H1 (cell line): ENCODE measurements at regions not wholly inside any gene's neighbourhood (a gene's known extent, or its start where the extent isn't known, plus 50 kb on each side); places are given as distances from the start of the nearest gene placed in this dataset.

Experiments
- CTCF ChIA-PET: fragments of 300-600 bp; sonication (Branson Sonifier 250); formaldehyde crosslinking; loops from one replicate; lab custom pipeline; 2021; ENCODE audit not compliant: partially characterized antibody; lab: Charles Lee
- POLR2A ChIA-PET: fragments of 300-600 bp; sonication (Branson Sonifier 250); formaldehyde crosslinking; loops from one replicate; lab custom pipeline; 2021; ENCODE audit warnings: inconsistent platforms; ENCODE audit not compliant: partially characterized antibody; lab: Charles Lee
- DNase-seq, 2 experiments: peaks; one replicate each; pipeline versions ENCODE4 v3.0.0 to v3.0.0-alpha.2; 2010 to 2022; ENCODE audit warnings: low spot score in 2 of 2, low read depth in 1 of 2, mixed read lengths in 1 of 2
- FAIRE-seq: peaks from 2 replicates; lab custom pipeline; 2011; peaks lifted over from hg19 to GRCh38; lab: Jason Lieb, UNC
- H2AFZ ChIP-seq: 2 replicates; pipeline ENCODE4 v1.8.1; 2012; ENCODE audit warnings: low read length, inconsistent platforms
- H2AK5ac ChIP-seq: 2 replicates; pipeline ENCODE4 v1.6.1; 2013; ENCODE audit warnings: low read depth, low read length
- H2BK120ac ChIP-seq: replicated peaks from 2 replicates; pipeline ENCODE3; 2013; ENCODE audit warnings: low read depth, low read length, inconsistent platforms
- H2BK12ac ChIP-seq: 2 replicates; pipeline ENCODE4 v1.6.1; 2013; ENCODE audit warnings: low read depth, low read length
- H2BK15ac ChIP-seq: 2 replicates; pipeline ENCODE4 v1.6.1; 2013; ENCODE audit warnings: low read length
- H2BK20ac ChIP-seq: 2 replicates; pipeline ENCODE4 v1.6.1; 2013; ENCODE audit warnings: low read length
- H2BK5ac ChIP-seq: 2 replicates; pipeline ENCODE4 v1.6.1; 2013; ENCODE audit warnings: low read depth, low read length
- H3K14ac ChIP-seq: 2 replicates; pipeline ENCODE4 v1.6.1; 2013; ENCODE audit warnings: inconsistent platforms; ENCODE audit not compliant: insufficient read length
- H3K18ac ChIP-seq: 2 replicates; pipeline ENCODE4 v1.6.1; 2013; ENCODE audit warnings: low read length; ENCODE audit errors: extremely low read depth
- H3K23ac ChIP-seq: 2 replicates; pipeline ENCODE4 v1.6.1; 2013; ENCODE audit warnings: inconsistent platforms; ENCODE audit not compliant: insufficient read length
- H3K23me2 ChIP-seq: 2 replicates; pipeline ENCODE4 v1.6.1; 2013; ENCODE audit warnings: low read depth, low read length
- H3K27ac ChIP-seq: 2 replicates; pipeline ENCODE4 v1.6.1; 2011; ENCODE audit warnings: low read depth, low read length, inconsistent platforms
- H3K27me3 ChIP-seq, 4 experiments: replicated peaks in 1 of 4; 1 replicate in 1 of 4; 2 replicates in 3 of 4; pipeline versions ENCODE4 v1.6.1 to v1.8.1; 2011 to 2013; ENCODE audit warnings: low read length in 3 of 4, mild to moderate bottlenecking in 3 of 4, inconsistent platforms in 2 of 4, mixed read lengths in 2 of 4, moderate library complexity in 1 of 4; ENCODE audit not compliant: control insufficient read depth in 3 of 4, insufficient read depth in 3 of 4; ENCODE audit errors: extremely low read depth in 1 of 4
- H3K36me3 ChIP-seq, 4 experiments: 2 replicates each; pipeline versions ENCODE4 v1.6.1 to v1.8.1; 2011 to 2013; ENCODE audit warnings: mild to moderate bottlenecking in 4 of 4, low read length in 3 of 4, moderate library complexity in 2 of 4, control low read depth in 1 of 4, inconsistent platforms in 1 of 4; ENCODE audit not compliant: insufficient read depth in 4 of 4, control insufficient read depth in 2 of 4
- H3K4ac ChIP-seq: replicated peaks from 2 replicates; pipeline ENCODE3; 2013; ENCODE audit warnings: low read length, low read depth, mixed read lengths, inconsistent platforms; ENCODE audit not compliant: insufficient read length
- H3K4me1 ChIP-seq, 4 experiments: replicated peaks in 1 of 4; 1 replicate in 1 of 4; 2 replicates in 3 of 4; pipeline versions ENCODE4 v1.6.1 to v1.8.1; 2011 to 2013; ENCODE audit warnings: low read length in 3 of 4, inconsistent platforms in 2 of 4, mixed read lengths in 1 of 4; ENCODE audit not compliant: insufficient read depth in 4 of 4, control insufficient read depth in 3 of 4
- H3K4me2 ChIP-seq, 2 experiments: 2 replicates each; pipeline versions ENCODE4 v1.6.1 to v1.8.1; 2011 to 2013; ENCODE audit warnings: low read depth in 2 of 2, low read length in 2 of 2, control low read depth in 1 of 2, inconsistent platforms in 1 of 2, mild to moderate bottlenecking in 1 of 2; ENCODE audit not compliant: insufficient read depth in 1 of 2
- H3K4me3 ChIP-seq, 4 experiments: fragments of 200-600, 300-600 bp in 1 of 4; sonication (generic), shearing (Covaris generic), sonication (Bioruptor Twin) in 1 of 4; 2 replicates each; pipeline versions ENCODE4 v1.5.1 to v1.8.1; 2011 to 2016; ENCODE audit warnings: low read length in 4 of 4, low read depth in 3 of 4, control low read depth in 2 of 4, inconsistent platforms in 2 of 4, mild to moderate bottlenecking in 2 of 4, mixed read lengths in 1 of 4, moderate library complexity in 1 of 4; ENCODE audit not compliant: insufficient read depth in 2 of 4; ENCODE audit errors: extremely low read depth in 1 of 4
- H3K56ac ChIP-seq: replicated peaks from 2 replicates; pipeline ENCODE3; 2013; ENCODE audit warnings: low read depth, mild to moderate bottlenecking, mixed read lengths, low read length, inconsistent platforms; ENCODE audit not compliant: insufficient read length
- H3K79me1 ChIP-seq: 2 replicates; pipeline ENCODE4 v1.6.1; 2013; ENCODE audit warnings: low read depth, low read length, control low read depth
- H3K79me2 ChIP-seq, 2 experiments: 2 replicates each; pipeline versions ENCODE4 v1.6.1 to v1.8.1; 2012 to 2013; ENCODE audit warnings: low read length in 2 of 2, mild to moderate bottlenecking in 2 of 2, inconsistent platforms in 1 of 2; ENCODE audit not compliant: insufficient read depth in 2 of 2, control insufficient read depth in 1 of 2
- H3K9ac ChIP-seq, 4 experiments: replicated peaks in 1 of 4; 1 replicate in 1 of 4; 2 replicates in 3 of 4; pipeline versions ENCODE4 v1.6.1 to v1.8.1; 2011 to 2013; ENCODE audit warnings: low read depth in 3 of 4, low read length in 3 of 4, control low read depth in 2 of 4, mild to moderate bottlenecking in 2 of 4, moderate library complexity in 2 of 4, inconsistent platforms in 1 of 4; ENCODE audit errors: extremely low read depth in 1 of 4
- H3K9me3 ChIP-seq, 2 experiments: 2 replicates each; pipeline versions ENCODE4 v1.6.1 to v1.8.1; 2012 to 2013; ENCODE audit warnings: mild to moderate bottlenecking in 2 of 2, moderate library complexity in 2 of 2, control low read depth in 1 of 2, inconsistent platforms in 1 of 2, low read depth in 1 of 2, low read length in 1 of 2, mixed read lengths in 1 of 2; ENCODE audit not compliant: insufficient read depth in 2 of 2
- H4K20me1 ChIP-seq, 2 experiments: replicated peaks in 1 of 2; 2 replicates each; pipeline versions ENCODE3 to v1.8.1; 2011 to 2013; ENCODE audit warnings: inconsistent platforms in 2 of 2, low read length in 2 of 2, mild to moderate bottlenecking in 1 of 2; ENCODE audit not compliant: insufficient read depth in 2 of 2, control insufficient read depth in 1 of 2
- H4K5ac ChIP-seq: 2 replicates; pipeline ENCODE4 v1.6.1; 2013; ENCODE audit warnings: low read length, low read depth, mixed read lengths, inconsistent platforms; ENCODE audit not compliant: insufficient read length
- H4K8ac ChIP-seq: 2 replicates; pipeline ENCODE4 v1.8.0; 2013; ENCODE audit warnings: mild to moderate bottlenecking, moderate library complexity, low read length, inconsistent platforms; ENCODE audit not compliant: insufficient read depth; ENCODE audit errors: extremely low read depth
- H4K91ac ChIP-seq: replicated peaks from 2 replicates; pipeline ENCODE3; 2013; ENCODE audit warnings: low read length, mixed read lengths, inconsistent platforms; ENCODE audit not compliant: insufficient read length
- ATF3 ChIP-seq: IDR thresholded peaks from 2 replicates; pipeline ENCODE4 v1.6.1; 2011; ENCODE audit warnings: low read depth, mild to moderate bottlenecking, low read length; ENCODE audit not compliant: insufficient read depth
- CHD2 ChIP-seq: IDR thresholded peaks from 2 replicates; pipeline ENCODE4 v1.6.1; 2012; ENCODE audit warnings: low read length, improper control_type of control experiment
- GABPA ChIP-seq: IDR thresholded peaks from 2 replicates; pipeline ENCODE4 v1.6.1; 2011; ENCODE audit warnings: mild to moderate bottlenecking, low read length, moderate library complexity, borderline replicate concordance; ENCODE audit not compliant: insufficient read depth
- HDAC6 ChIP-seq: IDR thresholded peaks from one replicate; pipeline ENCODE4 v1.7.1; 2012; ENCODE audit warnings: low read depth, mild to moderate bottlenecking, inconsistent platforms, low read length, moderate library complexity
- JUND ChIP-seq: IDR thresholded peaks from 2 replicates; pipeline ENCODE4 v1.6.1; 2011; ENCODE audit warnings: mild to moderate bottlenecking, improper control_type of control experiment, low read length
- KDM1A ChIP-seq: fragments of 200-600, 300-600 bp; sonication (generic); IDR thresholded peaks from 2 replicates; pipeline ENCODE4 v1.7.1; 2016; ENCODE audit warnings: mild to moderate bottlenecking, low read length, borderline replicate concordance
- MAX ChIP-seq: IDR thresholded peaks from 2 replicates; pipeline ENCODE4 v1.6.1; 2012; ENCODE audit warnings: inconsistent platforms
- PHF8 ChIP-seq: fragments of 200-600 bp; sonication (generic); conservative IDR thresholded peaks from 2 replicates; pipeline ENCODE4 v1.7.1; 2012; ENCODE audit warnings: low read depth, mild to moderate bottlenecking, inconsistent platforms, low read length, moderate library complexity
- SIX5 ChIP-seq: IDR thresholded peaks from 2 replicates; pipeline ENCODE4 v1.6.1; 2011; ENCODE audit warnings: mild to moderate bottlenecking, low read depth, low read length
- SRF ChIP-seq: IDR thresholded peaks from 2 replicates; pipeline ENCODE4 v1.6.1; 2011; ENCODE audit warnings: mild to moderate bottlenecking, low read depth, low read length, moderate library complexity
- WGBS, 2 experiments: shearing (Covaris generic) in 1 of 2; methylation state at CpG; one replicate each; pipeline versions ENCODE4 v1.1.6 to v1.1.7; 2013 to 2015; ENCODE audit warnings: low lambda C conversion rate in 2 of 2, mixed read lengths in 2 of 2, inconsistent platforms in 1 of 2, low coverage in 1 of 2, missing lambda C conversion rate in 1 of 2; ENCODE audit not compliant: insufficient replicate concordance in 2 of 2, insufficient coverage in 1 of 2, insufficient read length in 1 of 2; ENCODE audit errors: extremely low coverage in 1 of 2, missing lambda C conversion rate in 1 of 2; 5-methylcytosine and 5-hydroxymethylcytosine counted together

GRCh38 chr2:125711075-125711474 lies 944.9 kb upstream of the GYPC start:
- DNase-seq: no peak
- no peak for TF ChIP-seq SRF
- no peak for TF ChIP-seq MAX
- TF ChIP-seq PHF8: no peak
- TF ChIP-seq KDM1A: no peak
- no peak for TF ChIP-seq HDAC6
- TF ChIP-seq ATF3: no peak
- no peak for TF ChIP-seq GABPA
- TF ChIP-seq SIX5: no peak
- no peak for TF ChIP-seq JUND
- TF ChIP-seq CHD2: no peak
- Histone ChIP-seq H3K27ac (no peak overlapping the region), H2AK5ac (no peak overlapping the region), H3K79me2 (no peaks in the 10 kb centered on the region), H4K91ac (no peak overlapping the region), H2BK120ac (no peak overlapping the region), H3K9me3 (no peaks in the 10 kb centered on the region), H3K23me2 (no peaks in the 10 kb centered on the region), H3K27me3 (no peaks in the 10 kb centered on the region), H4K5ac (no peak overlapping the region), H3K18ac (no peak overlapping the region), H3K4me1 (no peaks in the 10 kb centered on the region), H3K56ac (no peak overlapping the region), H3K23ac (no peak overlapping the region), H3K79me1 (no peaks in the 10 kb centered on the region), H4K20me1 (no peaks in the 10 kb centered on the region), H2AFZ (no peak overlapping the region), H2BK15ac (no peak overlapping the region), H4K8ac (no peak overlapping the region), H3K9ac (no peak overlapping the region), H3K4ac (no peak overlapping the region), H2BK20ac (no peak overlapping the region), H3K4me3 (no peak overlapping the region), H3K14ac (no peak overlapping the region), H3K36me3 (no peaks in the 10 kb centered on the region), H2BK5ac (no peak overlapping the region), H3K4me2 (no peak overlapping the region), H2BK12ac (no peak overlapping the region)
- CTCF ChIA-PET: interaction anchor here (0.8 to 1.1 kb wide), 3 partner anchors 13 to 34 kb away, joined by 3 read pairs; no protein-coding TSS in a partner anchor
- 81% methylated on average over 1 of the region's 1 CpG; no CpG with 5 or more reads in 1 of the 2 experiments for WGBS, 2 experiments
- POLR2A ChIA-PET: no interaction called here
- no peak for FAIRE-seq
